Mesenchymal stem cell (in vitro differentiated cells and primary cell): ENCODE measurements at regions not wholly inside any gene's neighbourhood (a gene's known extent, or its start where the extent isn't known, plus 50 kb on each side); places are given as distances from the start of the nearest gene placed in this dataset.

Source experiments
- DNase-seq: peaks from one replicate; pipeline ENCODE4 v3.0.0-alpha.2; 2013
- H2AFZ ChIP-seq: one replicate; pipeline ENCODE4 v1.6.1; 2013; ENCODE audit warnings: low read depth, mild to moderate bottlenecking, control low read depth, inconsistent platforms, low read length, moderate library complexity
- H2AK5ac ChIP-seq: 2 replicates; pipeline ENCODE4 v1.6.1; 2013; ENCODE audit warnings: low read length, moderate library complexity, mild to moderate bottlenecking, inconsistent platforms; ENCODE audit not compliant: severe bottlenecking
- H2BK120ac ChIP-seq: one replicate; pipeline ENCODE4 v1.6.1; 2013; ENCODE audit warnings: low read depth, mild to moderate bottlenecking, inconsistent platforms, low read length, moderate library complexity
- H2BK12ac ChIP-seq, 2 experiments: one replicate each; pipeline ENCODE4 v1.6.1; 2013; ENCODE audit warnings: inconsistent platforms in 2 of 2, low read length in 2 of 2, mild to moderate bottlenecking in 2 of 2, moderate library complexity in 2 of 2, control low read depth in 1 of 2
- H2BK15ac ChIP-seq: one replicate; pipeline ENCODE4 v1.6.1; 2013; ENCODE audit warnings: mild to moderate bottlenecking, low read depth, inconsistent platforms; ENCODE audit not compliant: poor library complexity, severe bottlenecking
- H2BK5ac ChIP-seq: 2 replicates; pipeline ENCODE4 v1.6.1; 2013; ENCODE audit warnings: low read depth, mild to moderate bottlenecking, low read length, control low read depth, inconsistent platforms; ENCODE audit not compliant: poor library complexity, severe bottlenecking
- H3K14ac ChIP-seq, 2 experiments: one replicate each; pipeline ENCODE4 v1.6.1; 2013; ENCODE audit warnings: inconsistent platforms in 2 of 2, low read length in 2 of 2, control low read depth in 1 of 2, mild to moderate bottlenecking in 1 of 2, moderate library complexity in 1 of 2
- H3K18ac ChIP-seq, 2 experiments: one replicate each; pipeline ENCODE4 v1.6.1; 2013; ENCODE audit warnings: inconsistent platforms in 2 of 2, low read length in 2 of 2, control low read depth in 1 of 2, low read depth in 1 of 2, mild to moderate bottlenecking in 1 of 2
- H3K23ac ChIP-seq, 2 experiments: one replicate each; pipeline ENCODE4 v1.6.1; 2013; ENCODE audit warnings: inconsistent platforms in 2 of 2, low read length in 2 of 2, mild to moderate bottlenecking in 2 of 2, moderate library complexity in 2 of 2, control low read depth in 1 of 2
- H3K27ac ChIP-seq: 2 replicates; pipeline ENCODE4 v1.5.1; 2013; ENCODE audit warnings: mild to moderate bottlenecking, moderate library complexity, low read length, control low read depth, inconsistent platforms; ENCODE audit not compliant: poor library complexity, severe bottlenecking
- H3K27me3 ChIP-seq, 2 experiments: 2 replicates each; pipeline versions ENCODE4 v1.6.1 to v1.7.0; 2013; ENCODE audit warnings: low read length in 2 of 2, mild to moderate bottlenecking in 2 of 2, moderate library complexity in 2 of 2, control low read depth in 1 of 2, inconsistent platforms in 1 of 2; ENCODE audit not compliant: control insufficient read depth in 1 of 2, insufficient read depth in 1 of 2
- H3K36me3 ChIP-seq, 2 experiments: 2 replicates each; pipeline versions ENCODE4 v1.6.1 to v1.7.0; 2013; ENCODE audit warnings: low read length in 2 of 2, control low read depth in 1 of 2, inconsistent platforms in 1 of 2, low read depth in 1 of 2, mild to moderate bottlenecking in 1 of 2; ENCODE audit not compliant: insufficient read depth in 2 of 2, control insufficient read depth in 1 of 2
- H3K4ac ChIP-seq, 2 experiments: one replicate each; pipeline ENCODE4 v1.6.1; 2013; ENCODE audit warnings: inconsistent platforms in 2 of 2, low read length in 2 of 2, mild to moderate bottlenecking in 2 of 2, moderate library complexity in 2 of 2, control low read depth in 1 of 2, low read depth in 1 of 2
- H3K4me1 ChIP-seq: 2 replicates; pipeline ENCODE4 v1.6.1; 2013; ENCODE audit warnings: low read depth, low read length, control low read depth; ENCODE audit not compliant: control insufficient read depth, insufficient read depth
- H3K4me2 ChIP-seq: 2 replicates; pipeline ENCODE4 v1.6.1; 2013; ENCODE audit warnings: low read length, mild to moderate bottlenecking, inconsistent platforms; ENCODE audit not compliant: poor library complexity, severe bottlenecking
- H3K4me3 ChIP-seq, 2 experiments: 2 replicates each; pipeline versions ENCODE4 v1.5.1 to v1.7.0; 2013; ENCODE audit warnings: low read length in 2 of 2, mild to moderate bottlenecking in 2 of 2, control low read depth in 1 of 2, low read depth in 1 of 2; ENCODE audit not compliant: insufficient read depth in 1 of 2
- H3K79me1 ChIP-seq: replicated peaks from 2 replicates; pipeline ENCODE4 v1.6.1; 2013; ENCODE audit warnings: mild to moderate bottlenecking, control low read depth, low read length, inconsistent platforms; ENCODE audit not compliant: poor library complexity, severe bottlenecking
- H3K9ac ChIP-seq: 2 replicates; pipeline ENCODE4 v1.7.0; 2013; ENCODE audit warnings: mild to moderate bottlenecking, low read length, moderate library complexity
- H3K9me3 ChIP-seq: 2 replicates; pipeline ENCODE4 v1.7.0; 2013; ENCODE audit warnings: mild to moderate bottlenecking, low read length; ENCODE audit not compliant: control insufficient read depth
- H4K8ac ChIP-seq: one replicate; pipeline ENCODE4 v1.6.1; 2013; ENCODE audit warnings: inconsistent platforms, mild to moderate bottlenecking, low read length, moderate library complexity
- H4K91ac ChIP-seq: one replicate; pipeline ENCODE4 v1.6.1; 2013; ENCODE audit warnings: mild to moderate bottlenecking, low read length, inconsistent platforms
- WGBS: methylation state at CpG from one replicate; pipeline ENCODE4 v1.1.7; 2013; ENCODE audit warnings: mixed read lengths; 5-methylcytosine and 5-hydroxymethylcytosine counted together

DNA sequence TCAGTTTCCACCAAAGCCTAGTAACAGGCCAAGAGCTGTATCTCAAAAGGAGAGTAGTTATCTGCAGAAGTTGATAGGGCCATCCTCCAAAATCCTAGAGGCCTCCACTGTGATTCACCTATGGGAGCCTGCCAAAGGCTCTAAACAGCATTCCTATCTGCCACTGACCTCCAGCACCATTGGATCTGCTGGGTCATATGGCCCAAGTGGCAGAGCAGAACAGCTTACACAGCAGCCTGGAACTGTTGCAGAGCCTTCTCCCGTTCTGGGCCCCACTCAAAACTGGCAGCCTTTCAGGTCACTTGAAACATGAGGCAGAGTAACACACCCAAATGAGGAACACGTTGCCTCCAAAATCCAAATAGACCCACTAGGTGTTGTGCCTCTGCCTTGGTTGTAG is 345.2 kb upstream of the RND3 start:
- Histone ChIP-seq H3K36me3 (no peaks in the 10 kb centered on the region), H3K4ac (no peak overlapping the region), H2AK5ac (no peak overlapping the region), H3K23ac (no peak overlapping the region), H3K27ac (no peak overlapping the region), H2BK5ac (no peak overlapping the region), H3K14ac (no peak overlapping the region), H3K27me3 (no peaks in the 10 kb centered on the region), H2BK12ac (no peak overlapping the region), H3K9me3 (peaks cover 8% of the 10 kb centered on the region), H2BK120ac (no peak overlapping the region), H3K79me1 (no peaks in the 10 kb centered on the region), H2BK15ac (no peak overlapping the region), H3K4me2 (no peak overlapping the region), H3K4me3 (no peak overlapping the region), H3K18ac (no peak overlapping the region), H4K8ac (no peak overlapping the region), H2AFZ (no peak overlapping the region), H3K9ac (no peak overlapping the region), H3K4me1 (no peaks in the 10 kb centered on the region), H4K91ac (no peak overlapping the region)
- DNase-seq, result no peak
- WGBS, result 60% methylated on average over 2 of the region's 2 CpGs

DNA sequence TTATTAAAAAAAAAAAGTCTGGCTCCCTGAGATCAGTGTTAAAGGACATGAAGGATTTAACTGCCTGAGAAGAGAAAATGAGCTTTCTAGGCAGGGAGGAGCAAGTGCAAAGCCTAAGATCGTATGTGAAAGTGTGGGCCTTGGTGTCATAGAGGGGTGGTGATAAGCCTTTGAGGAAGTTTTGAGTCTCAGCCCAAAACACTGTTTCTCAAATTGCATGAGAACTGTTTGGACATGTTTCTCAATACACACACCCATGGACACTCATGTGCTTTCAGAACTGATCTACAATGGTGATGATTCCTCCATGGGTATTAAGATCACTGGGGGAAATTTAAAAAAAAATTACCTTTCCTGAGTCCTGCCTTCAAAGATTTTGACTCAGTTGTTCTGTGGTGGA is 336.7 kb upstream of the RND3 start:
- no peaks in the 10 kb centered on the region for H3K27me3 ChIP-seq
- no peak overlapping the region for H3K14ac ChIP-seq
- DNase-seq, result no peak
- no peak overlapping the region for H3K18ac ChIP-seq
- no peak overlapping the region for H3K27ac ChIP-seq
- no peak overlapping the region for H2BK5ac ChIP-seq
- no peak overlapping the region for H3K23ac ChIP-seq
- H2AFZ ChIP-seq, result no peak overlapping the region
- H3K4me2 ChIP-seq, result no peak overlapping the region
- no peaks in the 10 kb centered on the region for H3K4me1 ChIP-seq
- no peaks in the 10 kb centered on the region for H3K79me1 ChIP-seq
- no peak overlapping the region for H3K4ac ChIP-seq
- H3K9ac ChIP-seq, result no peak overlapping the region
- no peaks in the 10 kb centered on the region for H3K36me3 ChIP-seq
- no peak overlapping the region for H2BK120ac ChIP-seq
- no peak overlapping the region for H2BK12ac ChIP-seq
- no peaks in the 10 kb centered on the region for H3K9me3 ChIP-seq
- WGBS, result 0% methylated on average over 1 of the region's 1 CpG
- H3K4me3 ChIP-seq, result no peak overlapping the region
- H2AK5ac ChIP-seq, result no peak overlapping the region
- no peak overlapping the region for H4K91ac ChIP-seq
- no peak overlapping the region for H2BK15ac ChIP-seq
- H4K8ac ChIP-seq, result no peak overlapping the region

DNA sequence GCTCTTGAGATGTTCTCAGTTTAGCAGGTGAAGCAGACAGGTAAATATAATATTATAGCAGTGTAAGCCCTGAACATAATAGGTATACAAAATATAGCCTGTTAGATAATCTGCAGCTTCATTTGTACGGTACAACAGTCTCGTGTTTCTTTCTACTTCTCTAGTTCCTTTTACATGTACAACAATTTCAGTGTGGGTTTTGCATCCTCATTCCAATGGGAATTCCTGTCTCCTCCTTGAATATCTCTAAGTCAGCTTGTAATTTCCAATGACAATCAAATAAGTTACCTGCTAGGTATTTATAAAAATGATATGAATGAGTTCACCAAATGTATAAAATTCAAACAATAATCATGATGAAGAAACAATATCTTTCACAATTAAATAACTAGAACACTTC is 330.0 kb upstream of the RND3 start:
- Histone ChIP-seq H3K79me1 (no peaks in the 10 kb centered on the region), H3K23ac (no peak overlapping the region), H4K91ac (no peak overlapping the region), H3K36me3 (no peaks in the 10 kb centered on the region), H3K9me3 (no peaks in the 10 kb centered on the region), H3K18ac (no peak overlapping the region), H2BK5ac (no peak overlapping the region), H3K27me3 (no peaks in the 10 kb centered on the region), H3K4me3 (no peak overlapping the region), H4K8ac (no peak overlapping the region), H2BK12ac (no peak overlapping the region), H2BK15ac (no peak overlapping the region), H3K9ac (no peak overlapping the region), H3K14ac (no peak overlapping the region), H3K4me1 (no peaks in the 10 kb centered on the region), H3K27ac (no peak overlapping the region), H3K4ac (no peak overlapping the region), H2AK5ac (no peak overlapping the region), H2AFZ (no peak overlapping the region), H3K4me2 (no peak overlapping the region), H2BK120ac (no peak overlapping the region)
- 96% methylated on average over 2 of the region's 2 CpGs for WGBS
- no peak for DNase-seq

DNA sequence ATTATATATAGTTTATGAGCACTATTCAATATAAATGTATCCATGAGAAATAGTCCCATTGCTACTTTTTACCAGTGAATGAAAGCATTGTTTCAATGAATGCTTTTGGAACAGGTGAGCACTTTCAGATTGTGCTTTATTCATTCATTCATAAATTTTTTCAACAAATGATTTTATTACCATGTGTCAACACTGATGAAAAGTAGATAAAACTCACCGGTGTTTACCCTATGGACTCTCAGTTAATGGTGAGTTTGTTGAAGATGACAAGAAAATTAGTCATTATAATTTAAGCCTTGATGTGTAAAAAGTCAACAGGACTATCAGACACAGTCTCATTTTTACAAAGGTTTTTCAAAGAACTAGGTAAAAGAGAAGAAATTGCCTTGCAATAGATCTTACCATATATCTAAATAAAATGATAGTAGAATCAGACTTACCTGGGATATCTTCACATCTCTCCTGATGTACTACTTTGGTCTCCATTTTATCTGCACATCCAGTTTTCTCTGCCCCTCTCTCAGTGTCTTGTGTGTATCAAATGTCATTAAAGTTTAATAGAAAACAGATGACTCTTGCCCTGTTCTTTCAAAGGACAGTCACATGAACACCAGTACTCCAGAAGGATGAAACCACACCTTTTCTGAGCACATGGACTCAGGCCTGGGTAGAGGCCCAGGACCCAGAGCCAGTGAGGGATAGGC is 325.3 kb upstream of the RND3 start:
- H2BK5ac ChIP-seq, result no peak overlapping the region
- no peak overlapping the region for H2BK12ac ChIP-seq
- DNase-seq, result no peak
- H3K4me3 ChIP-seq, result no peak overlapping the region
- H3K14ac ChIP-seq, result no peak overlapping the region
- H3K23ac ChIP-seq, result no peak overlapping the region
- H3K27ac ChIP-seq, result no peak overlapping the region
- H3K18ac ChIP-seq, result no peak overlapping the region
- no peak overlapping the region for H2AFZ ChIP-seq
- no CpG with 5 or more reads among the region's 1 CpG for WGBS
- no peaks in the 10 kb centered on the region for H3K27me3 ChIP-seq
- H2BK120ac ChIP-seq, result no peak overlapping the region
- H2AK5ac ChIP-seq, result no peak overlapping the region
- no peak overlapping the region for H3K9ac ChIP-seq
- H4K91ac ChIP-seq, result no peak overlapping the region
- H3K9me3 ChIP-seq, result no peaks in the 10 kb centered on the region
- H3K4me2 ChIP-seq, result no peak overlapping the region
- H3K4me1 ChIP-seq, result no peaks in the 10 kb centered on the region
- H3K36me3 ChIP-seq, result no peaks in the 10 kb centered on the region
- no peak overlapping the region for H4K8ac ChIP-seq
- no peaks in the 10 kb centered on the region for H3K79me1 ChIP-seq
- H3K4ac ChIP-seq, result no peak overlapping the region
- no peak overlapping the region for H2BK15ac ChIP-seq
